DOHH2 (cell line): ENCODE measurements at regions not wholly inside any gene's neighbourhood (a gene's known extent, or its start where the extent isn't known, plus 50 kb on each side); places are given as distances from the start of the nearest gene placed in this dataset.

Source experiments
- H3F3A ChIP-seq: fragments of 200-600 bp; sonication (generic), shearing (Covaris generic); 2 replicates; pipeline ENCODE4 v1.6.0; 2016; ENCODE audit warnings: antibody characterized with exemption, mild to moderate bottlenecking; ENCODE audit not compliant: control insufficient read depth, insufficient read depth
- H3K27ac ChIP-seq: fragments of 200-600 bp; sonication (generic); 2 replicates; pipeline ENCODE4 v1.5.1; 2014; ENCODE audit warnings: low read depth, mild to moderate bottlenecking, low read length, moderate library complexity
- H3K27me3 ChIP-seq: fragments of 200-600 bp; sonication (generic); 2 replicates; pipeline ENCODE4 v1.6.1; 2014; ENCODE audit warnings: mild to moderate bottlenecking, low read length, mixed read lengths; ENCODE audit not compliant: control insufficient read depth
- H3K36me3 ChIP-seq: fragments of 200-600 bp; sonication (generic); 2 replicates; pipeline ENCODE4 v1.6.1; 2014; ENCODE audit warnings: mild to moderate bottlenecking, low read length, moderate library complexity, mixed read lengths; ENCODE audit not compliant: control insufficient read depth
- H3K4me1 ChIP-seq: fragments of 200-600 bp; sonication (generic); 2 replicates; pipeline ENCODE4 v1.6.1; 2014; ENCODE audit warnings: mild to moderate bottlenecking, low read length, mixed read lengths; ENCODE audit not compliant: control insufficient read depth
- H3K4me2 ChIP-seq: fragments of 200-600 bp; sonication (generic); 2 replicates; pipeline ENCODE4 v1.6.0; 2014; ENCODE audit warnings: mild to moderate bottlenecking, low read length, moderate library complexity
- H3K4me3 ChIP-seq: fragments of 200-600 bp; sonication (generic); 2 replicates; pipeline ENCODE4 v1.5.1; 2014; ENCODE audit warnings: mild to moderate bottlenecking, low read length, mixed read lengths
- H3K79me2 ChIP-seq: fragments of 200-600 bp; sonication (generic); 2 replicates; pipeline ENCODE4 v1.6.1; 2014; ENCODE audit warnings: mild to moderate bottlenecking, low read length, mixed read lengths; ENCODE audit not compliant: control insufficient read depth
- H3K9me2 ChIP-seq: fragments of 200-600 bp; sonication (generic); replicated peaks from 2 replicates; pipeline ENCODE4 v1.6.1; 2014; ENCODE audit warnings: mild to moderate bottlenecking, low read length, mixed read lengths; ENCODE audit not compliant: control insufficient read depth
- H3K9me3 ChIP-seq: fragments of 200-600 bp; sonication (generic); 2 replicates; pipeline ENCODE4 v1.6.1; 2014; ENCODE audit warnings: antibody characterized with exemption, low read length, mixed read lengths; ENCODE audit not compliant: control insufficient read depth, insufficient read depth
- H4K20me1 ChIP-seq: fragments of 200-600 bp; sonication (generic); 2 replicates; pipeline ENCODE4 v1.6.0; 2014; ENCODE audit warnings: low read depth, mild to moderate bottlenecking, antibody characterized with exemption, low read length, moderate library complexity; ENCODE audit not compliant: control insufficient read depth, insufficient read depth
- EZH2phosphoT487 ChIP-seq: fragments of 200-600 bp; sonication (generic); IDR thresholded peaks from 2 replicates; pipeline ENCODE4 v1.6.1; 2017; ENCODE audit warnings: borderline replicate concordance, mild to moderate bottlenecking, antibody characterized with exemption, low read length, moderate library complexity, mixed read lengths
- TF ChIP-seq, protein P1 (sequence below): fragments of 200-600 bp; sonication (generic); IDR thresholded peaks from one replicate; pipeline ENCODE4 v1.5.1; 2014; ENCODE audit warnings: antibody characterized with exemption, mild to moderate bottlenecking, low read depth, low read length; ENCODE audit not compliant: poor library complexity, severe bottlenecking

DNA sequence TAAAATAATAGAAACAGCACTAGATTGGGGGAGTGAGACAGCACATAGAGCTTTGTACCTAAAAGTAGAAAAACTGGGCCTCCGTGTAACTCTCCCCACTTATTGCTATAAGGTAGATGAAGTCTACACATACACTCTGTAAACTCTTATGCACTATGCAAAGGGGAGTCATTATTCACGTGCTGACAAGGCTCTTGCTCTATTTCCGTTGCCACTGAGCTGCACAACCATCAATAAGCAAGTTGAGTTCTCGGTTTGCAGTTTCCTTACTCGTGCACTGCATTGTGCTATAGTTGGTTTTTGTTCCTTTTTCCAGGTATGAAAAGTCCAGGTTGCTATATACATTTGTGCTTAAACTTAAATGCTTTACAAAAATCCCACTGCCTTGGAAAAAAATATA lies 294.0 kb upstream of the DACH1 start:
- Histone ChIP-seq H3K4me2 (no peak overlapping the region), H3K9me3 (no peaks in the 10 kb centered on the region), H3K4me1 (no peaks in the 10 kb centered on the region), H3K79me2 (no peaks in the 10 kb centered on the region), H3K4me3 (no peak overlapping the region), H4K20me1 (no peaks in the 10 kb centered on the region), H3K9me2 (no peaks in the 10 kb centered on the region), H3F3A (no peaks in the 10 kb centered on the region), H3K27ac (no peak overlapping the region), H3K36me3 (no peaks in the 10 kb centered on the region), H3K27me3 (no peaks in the 10 kb centered on the region)
- TF ChIP-seq EZH2phosphoT487, result no peak
- TF ChIP-seq, protein P1, sequence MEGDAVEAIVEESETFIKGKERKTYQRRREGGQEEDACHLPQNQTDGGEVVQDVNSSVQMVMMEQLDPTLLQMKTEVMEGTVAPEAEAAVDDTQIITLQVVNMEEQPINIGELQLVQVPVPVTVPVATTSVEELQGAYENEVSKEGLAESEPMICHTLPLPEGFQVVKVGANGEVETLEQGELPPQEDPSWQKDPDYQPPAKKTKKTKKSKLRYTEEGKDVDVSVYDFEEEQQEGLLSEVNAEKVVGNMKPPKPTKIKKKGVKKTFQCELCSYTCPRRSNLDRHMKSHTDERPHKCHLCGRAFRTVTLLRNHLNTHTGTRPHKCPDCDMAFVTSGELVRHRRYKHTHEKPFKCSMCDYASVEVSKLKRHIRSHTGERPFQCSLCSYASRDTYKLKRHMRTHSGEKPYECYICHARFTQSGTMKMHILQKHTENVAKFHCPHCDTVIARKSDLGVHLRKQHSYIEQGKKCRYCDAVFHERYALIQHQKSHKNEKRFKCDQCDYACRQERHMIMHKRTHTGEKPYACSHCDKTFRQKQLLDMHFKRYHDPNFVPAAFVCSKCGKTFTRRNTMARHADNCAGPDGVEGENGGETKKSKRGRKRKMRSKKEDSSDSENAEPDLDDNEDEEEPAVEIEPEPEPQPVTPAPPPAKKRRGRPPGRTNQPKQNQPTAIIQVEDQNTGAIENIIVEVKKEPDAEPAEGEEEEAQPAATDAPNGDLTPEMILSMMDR, result no peak

DNA sequence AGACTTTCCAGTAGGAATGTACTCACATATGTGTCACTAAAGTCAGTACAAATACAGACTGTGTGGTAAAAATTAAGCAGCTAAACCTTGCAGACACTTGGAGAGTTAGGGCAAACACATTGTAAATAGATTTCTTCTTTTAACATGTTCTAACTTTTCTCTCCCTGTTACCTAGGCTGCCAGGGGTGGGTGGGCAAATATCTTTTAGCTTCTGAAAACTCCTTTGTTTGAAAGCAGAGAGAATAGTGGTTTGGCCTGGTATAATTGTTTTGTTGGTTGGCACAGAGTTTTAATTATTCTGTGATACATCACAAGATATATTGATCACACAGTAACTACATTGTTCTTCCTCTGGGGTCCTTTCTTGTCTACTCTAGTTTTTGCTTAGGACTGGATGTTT lies 289.8 kb upstream of the DACH1 start:
- Histone ChIP-seq H3K79me2 (no peaks in the 10 kb centered on the region), H3K27ac (no peak overlapping the region)

DNA sequence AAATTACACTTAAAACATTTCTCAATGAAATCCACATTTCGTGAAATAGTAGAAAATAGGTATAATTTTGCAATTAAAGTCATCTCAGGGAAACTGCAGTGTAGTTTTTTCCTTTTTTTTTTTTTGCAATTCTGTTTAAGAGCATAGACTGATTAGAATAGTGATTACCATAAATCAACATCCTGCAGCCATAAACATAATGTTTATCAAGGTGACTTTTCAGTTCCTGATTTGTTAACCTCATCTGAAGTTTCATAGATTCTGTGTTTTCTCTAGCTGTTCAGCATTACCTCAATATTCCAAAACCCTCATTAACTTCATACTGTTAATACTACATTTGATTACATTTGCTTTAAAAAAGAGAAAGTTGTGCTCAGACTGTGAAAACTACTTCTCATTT lies 286.3 kb upstream of the DACH1 start:
- no peaks in the 10 kb centered on the region for H3K9me3 ChIP-seq
- H3K27ac ChIP-seq, result no peak overlapping the region
- H3K27me3 ChIP-seq, result no peaks in the 10 kb centered on the region
- no peaks in the 10 kb centered on the region for H3K9me2 ChIP-seq
- TF ChIP-seq, protein P1, result no peak
- no peak for TF ChIP-seq EZH2phosphoT487
- no peaks in the 10 kb centered on the region for H3K36me3 ChIP-seq
- H3K79me2 ChIP-seq, result no peaks in the 10 kb centered on the region
- H3K4me3 ChIP-seq, result no peak overlapping the region
- no peaks in the 10 kb centered on the region for H3F3A ChIP-seq
- no peaks in the 10 kb centered on the region for H4K20me1 ChIP-seq
- H3K4me1 ChIP-seq, result no peaks in the 10 kb centered on the region
- H3K4me2 ChIP-seq, result no peak overlapping the region

More for the DNA sequence above, 289.8 kb upstream of the DACH1 start:
- Histone ChIP-seq H3K9me2 (no peaks in the 10 kb centered on the region), H3K4me3 (no peak overlapping the region), H3K4me1 (no peaks in the 10 kb centered on the region), H3K36me3 (no peaks in the 10 kb centered on the region), H3F3A (no peaks in the 10 kb centered on the region), H3K4me2 (no peak overlapping the region), H3K9me3 (no peaks in the 10 kb centered on the region), H4K20me1 (no peaks in the 10 kb centered on the region), H3K27me3 (no peaks in the 10 kb centered on the region)
- TF ChIP-seq, protein P1, result no peak
- TF ChIP-seq EZH2phosphoT487, result no peak

DNA sequence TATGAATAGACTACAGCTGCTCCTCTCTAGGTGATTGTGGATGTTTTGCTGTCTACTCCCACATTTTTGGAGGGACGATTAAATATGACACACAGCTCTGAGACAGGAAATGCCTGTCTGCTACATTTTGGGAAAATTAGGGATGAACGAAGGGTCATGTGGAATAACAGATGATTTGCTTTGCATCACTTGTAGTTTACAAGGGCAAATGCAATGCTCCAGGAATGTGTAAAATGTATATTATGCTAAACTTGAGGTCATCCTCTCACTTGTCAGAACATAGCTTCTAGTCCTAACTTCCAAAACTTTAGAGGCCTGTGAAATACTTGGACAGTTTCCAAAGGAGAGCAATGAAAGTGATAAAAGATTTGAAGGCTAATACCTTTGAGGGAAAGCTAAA lies 284.2 kb upstream of the DACH1 start:
- Histone ChIP-seq H3K27ac (no peak overlapping the region), H3K36me3 (no peaks in the 10 kb centered on the region), H3K9me3 (no peaks in the 10 kb centered on the region), H3K27me3 (no peaks in the 10 kb centered on the region), H3F3A (no peaks in the 10 kb centered on the region), H4K20me1 (no peaks in the 10 kb centered on the region), H3K79me2 (no peaks in the 10 kb centered on the region), H3K9me2 (no peaks in the 10 kb centered on the region), H3K4me1 (no peaks in the 10 kb centered on the region), H3K4me2 (no peak overlapping the region), H3K4me3 (no peak overlapping the region)
- TF ChIP-seq, protein P1, result no peak
- no peak for TF ChIP-seq EZH2phosphoT487
